ENCODE measurements at regions not wholly inside any gene's neighbourhood (a gene's known extent, or its start where the extent isn't known, plus 50 kb on each side); places are given as distances from the start of the nearest gene placed in this dataset.

GRCh38 chr13:70969321-70969720, 861.1 kb upstream of the KLHL1 start:
- H3K9me3 ChIP-seq (ENCODE audit: insufficient read depth, low read length), result no peaks in the 10 kb centered on the region
- no peak overlapping the region for H3K9ac ChIP-seq (ENCODE audit: insufficient read length, low read depth)
- no peak for DNase-seq (ENCODE audit: low read depth, low spot score)
- H3K4me1 ChIP-seq (ENCODE audit: insufficient read depth, insufficient read length), result no peaks in the 10 kb centered on the region
- H3K27me3 ChIP-seq (ENCODE audit: insufficient read depth, insufficient read length), result no peaks in the 10 kb centered on the region
- TF ChIP-seq YY1 (IDR thresholded peaks at IDR 0.05; ENCODE audit: insufficient read depth, insufficient read length) (no peak), ZNF274 (IDR thresholded peaks at IDR 0.05; ENCODE audit: low read depth, low read length) (no peak), SUZ12 (IDR thresholded peaks at IDR 0.05; ENCODE audit: extremely low read depth, insufficient read depth, insufficient read length) (no peak)
- H3K4me3 ChIP-seq (ENCODE audit: insufficient read length, low read depth), result no peak overlapping the region
- no peaks in the 10 kb centered on the region for H3K36me3 ChIP-seq (ENCODE audit: insufficient read depth, insufficient read length, low read length)

GRCh38 chr13:70967564-70967963, 859.3 kb upstream of the KLHL1 start:
- H3K4me1 ChIP-seq (ENCODE audit: insufficient read depth, insufficient read length), result no peaks in the 10 kb centered on the region
- no peaks in the 10 kb centered on the region for H3K9me3 ChIP-seq (ENCODE audit: insufficient read depth, low read length)
- H3K27me3 ChIP-seq (ENCODE audit: insufficient read depth, insufficient read length), result no peaks in the 10 kb centered on the region
- H3K4me3 ChIP-seq (ENCODE audit: insufficient read length, low read depth), result no peak overlapping the region
- no peak for TF ChIP-seq YY1 (IDR thresholded peaks at IDR 0.05; ENCODE audit: insufficient read depth, insufficient read length)
- no peak for DNase-seq (ENCODE audit: low read depth, low spot score)
- H3K9ac ChIP-seq (ENCODE audit: insufficient read length, low read depth), result no peak overlapping the region
- no peaks in the 10 kb centered on the region for H3K36me3 ChIP-seq (ENCODE audit: insufficient read depth, insufficient read length, low read length)

- no peak overlapping the region for H3K9ac ChIP-seq (ENCODE audit: insufficient read length, low read depth)
- no peaks in the 10 kb centered on the region for H3K36me3 ChIP-seq (ENCODE audit: insufficient read depth, insufficient read length, low read length)
- TF ChIP-seq YY1 (IDR thresholded peaks at IDR 0.05; ENCODE audit: insufficient read depth, insufficient read length) (no peak), ZNF274 (IDR thresholded peaks at IDR 0.05; ENCODE audit: low read depth, low read length) (no peak), SUZ12 (IDR thresholded peaks at IDR 0.05; ENCODE audit: extremely low read depth, insufficient read depth, insufficient read length) (no peak)
- no peaks in the 10 kb centered on the region for H3K27me3 ChIP-seq (ENCODE audit: insufficient read depth, insufficient read length)
- no peaks in the 10 kb centered on the region for H3K4me1 ChIP-seq (ENCODE audit: insufficient read depth, insufficient read length)
- DNase-seq (ENCODE audit: low read depth, low spot score), result no peak
- no peaks in the 10 kb centered on the region for H3K9me3 ChIP-seq (ENCODE audit: insufficient read depth, low read length)
- no peak overlapping the region for H3K4me3 ChIP-seq (ENCODE audit: insufficient read length, low read depth)
These were observed 856.6 kb upstream of the KLHL1 start for GRCh38 chr13:70964874-70965273.

GRCh38 chr13:70964124-70964523, 855.9 kb upstream of the KLHL1 start:
- TF ChIP-seq ZNF274 (IDR thresholded peaks at IDR 0.05; ENCODE audit: low read depth, low read length) (no peak), YY1 (IDR thresholded peaks at IDR 0.05; ENCODE audit: insufficient read depth, insufficient read length) (no peak), SUZ12 (IDR thresholded peaks at IDR 0.05; ENCODE audit: extremely low read depth, insufficient read depth, insufficient read length) (no peak)
- Histone ChIP-seq H3K36me3 (ENCODE audit: insufficient read depth, insufficient read length, low read length) (no peaks in the 10 kb centered on the region), H3K9me3 (ENCODE audit: insufficient read depth, low read length) (no peaks in the 10 kb centered on the region), H3K4me1 (ENCODE audit: insufficient read depth, insufficient read length) (no peaks in the 10 kb centered on the region), H3K9ac (ENCODE audit: insufficient read length, low read depth) (no peak overlapping the region), H3K4me3 (ENCODE audit: insufficient read length, low read depth) (no peak overlapping the region), H3K27me3 (ENCODE audit: insufficient read depth, insufficient read length) (no peaks in the 10 kb centered on the region)
- no peak for DNase-seq (ENCODE audit: low read depth, low spot score)

GRCh38 chr13:70960841-70961443, 852.7 kb upstream of the KLHL1 start:
- no peaks in the 10 kb centered on the region for H3K27me3 ChIP-seq (ENCODE audit: insufficient read depth, insufficient read length)
- no peaks in the 10 kb centered on the region for H3K36me3 ChIP-seq (ENCODE audit: insufficient read depth, insufficient read length, low read length)

GRCh38 chr13:70959035-70959775, 851.0 kb upstream of the KLHL1 start:
- TF ChIP-seq SUZ12 (IDR thresholded peaks at IDR 0.05; ENCODE audit: extremely low read depth, insufficient read depth, insufficient read length), result no peak
- no peak for TF ChIP-seq ZNF274 (IDR thresholded peaks at IDR 0.05; ENCODE audit: low read depth, low read length)
- no peak for TF ChIP-seq YY1 (IDR thresholded peaks at IDR 0.05; ENCODE audit: insufficient read depth, insufficient read length)
- H3K9ac ChIP-seq (ENCODE audit: insufficient read length, low read depth), result no peak overlapping the region
- H3K4me3 ChIP-seq (ENCODE audit: insufficient read length, low read depth), result no peak overlapping the region
- H3K36me3 ChIP-seq (ENCODE audit: insufficient read depth, insufficient read length, low read length), result no peaks in the 10 kb centered on the region
- no peak for DNase-seq (ENCODE audit: low read depth, low spot score)
- H3K4me1 ChIP-seq (ENCODE audit: insufficient read depth, insufficient read length), result no peaks in the 10 kb centered on the region
- H3K27me3 ChIP-seq (ENCODE audit: insufficient read depth, insufficient read length), result no peaks in the 10 kb centered on the region
- no peaks in the 10 kb centered on the region for H3K9me3 ChIP-seq (ENCODE audit: insufficient read depth, low read length)

More at GRCh38 chr13:70960841-70961443, 852.7 kb upstream of the KLHL1 start:
- TF ChIP-seq SUZ12 (IDR thresholded peaks at IDR 0.05; ENCODE audit: extremely low read depth, insufficient read depth, insufficient read length), result no peak
- no peak for TF ChIP-seq YY1 (IDR thresholded peaks at IDR 0.05; ENCODE audit: insufficient read depth, insufficient read length)
- no peak for TF ChIP-seq ZNF274 (IDR thresholded peaks at IDR 0.05; ENCODE audit: low read depth, low read length)
- Histone ChIP-seq H3K4me3 (ENCODE audit: insufficient read length, low read depth) (no peak overlapping the region), H3K4me1 (ENCODE audit: insufficient read depth, insufficient read length) (no peaks in the 10 kb centered on the region), H3K9me3 (ENCODE audit: insufficient read depth, low read length) (no peaks in the 10 kb centered on the region), H3K9ac (ENCODE audit: insufficient read length, low read depth) (no peak overlapping the region)
- DNase-seq (ENCODE audit: low read depth, low spot score), result no peak

GRCh38 chr13:70955887-70956286, 847.6 kb upstream of the KLHL1 start:
- no peak for TF ChIP-seq SUZ12 (IDR thresholded peaks at IDR 0.05; ENCODE audit: extremely low read depth, insufficient read depth, insufficient read length)
- TF ChIP-seq ZNF274 (IDR thresholded peaks at IDR 0.05; ENCODE audit: low read depth, low read length), result no peak
- TF ChIP-seq YY1 (IDR thresholded peaks at IDR 0.05; ENCODE audit: insufficient read depth, insufficient read length), result no peak
- Histone ChIP-seq H3K4me1 (ENCODE audit: insufficient read depth, insufficient read length) (no peaks in the 10 kb centered on the region), H3K4me3 (ENCODE audit: insufficient read length, low read depth) (no peak overlapping the region)

More at GRCh38 chr13:70955887-70956286, 847.6 kb upstream of the KLHL1 start:
- H3K9me3 ChIP-seq (ENCODE audit: insufficient read depth, low read length), result no peaks in the 10 kb centered on the region
- DNase-seq (ENCODE audit: low read depth, low spot score), result no peak
- no peaks in the 10 kb centered on the region for H3K27me3 ChIP-seq (ENCODE audit: insufficient read depth, insufficient read length)
- H3K36me3 ChIP-seq (ENCODE audit: insufficient read depth, insufficient read length, low read length), result no peaks in the 10 kb centered on the region
- H3K9ac ChIP-seq (ENCODE audit: insufficient read length, low read depth), result no peak overlapping the region
